Stimulated activated CD4-positive, alpha-beta T cell treated with anti-CD3 and anti-CD28 coated beads, Interleukin-15, amount 100 ng/mL, for 48 hours (primary cell): ENCODE measurements at regions not wholly inside any gene's neighbourhood (a gene's known extent, or its start where the extent isn't known, plus 50 kb on each side); places are given as distances from the start of the nearest gene placed in this dataset.
A peak's percentile ranks its signal among the peaks of the same experiment; 100 is the strongest.
"Not testable (repeated sequence)": the region's sequence is repeated elsewhere in the genome, so short reads cannot be mapped to it uniquely, and the experiment has no call there.

ENCODE experiments used
- DNase-seq, 2 donors: peaks; one replicate each; pipeline ENCODE4 v3.0.0-alpha.2; 2020; ENCODE audit warnings: low read depth in 2 of 2

GRCh38 chr7:149714081-149714909 is 59.1 kb downstream of the ZNF467 start:
- DNase-seq = peak; percentile 88 to 93

- DNase-seq = no peak
Observed at GRCh38 chr7:149713731-149714068, 59.7 kb downstream of the ZNF467 start.

- DNase-seq = no peak
Observed at GRCh38 chr7:149713061-149713730, 60.2 kb downstream of the ZNF467 start.

- no peak for DNase-seq
Observed at GRCh38 chr7:149708026-149708425, 65.4 kb downstream of the ZNF467 start.

GRCh38 chr7:149707448-149707886 is 65.9 kb downstream of the ZNF467 start:
- DNase-seq = no peak

- no peak for DNase-seq
Observed at GRCh38 chr7:149706398-149706797, 67.0 kb downstream of the ZNF467 start.

GRCh38 chr7:149704507-149704906 is 68.9 kb downstream of the ZNF467 start:
- DNase-seq = no peak

- DNase-seq = no peak
Observed at GRCh38 chr7:149703044-149703650, 70.2 kb downstream of the ZNF467 start.

- no peak for DNase-seq
Observed at GRCh38 chr7:149701495-149702240, 71.7 kb downstream of the ZNF467 start.

- not testable (repeated sequence) for DNase-seq
Observed at GRCh38 chr7:149697767-149698166, 75.6 kb downstream of the ZNF467 start.

- DNase-seq = no peak
Observed at GRCh38 chr7:149696280-149696679, 77.1 kb downstream of the ZNF467 start.

GRCh38 chr7:149692557-149692982 is 80.8 kb downstream of the ZNF467 start:
- DNase-seq = no peak

- DNase-seq = no peak
Observed at GRCh38 chr7:149692056-149692455, 81.3 kb downstream of the ZNF467 start.

GRCh38 chr7:149690688-149691446 is 82.5 kb downstream of the ZNF467 start:
- no peak for DNase-seq

- no peak for DNase-seq
Observed at GRCh38 chr7:149689291-149689721, 84.1 kb downstream of the ZNF467 start.

- DNase-seq = no peak
Observed at GRCh38 chr7:149688836-149689235, 84.6 kb downstream of the ZNF467 start.

- DNase-seq = not testable (repeated sequence)
Observed at GRCh38 chr7:149687820-149688219, 85.6 kb downstream of the ZNF467 start.

GRCh38 chr7:149686449-149686848 is 86.9 kb downstream of the ZNF467 start:
- no peak for DNase-seq

GRCh38 chr7:149686011-149686410 is 87.4 kb downstream of the ZNF467 start:
- DNase-seq = no peak

- DNase-seq = no peak
Observed at GRCh38 chr7:149685455-149685854, 87.9 kb downstream of the ZNF467 start.

- DNase-seq = no peak
Observed at GRCh38 chr7:149683898-149684297, 89.5 kb downstream of the ZNF467 start.
